GM18498 (cell line): ENCODE measurements at regions not wholly inside any gene's neighbourhood (a gene's known extent, or its start where the extent isn't known, plus 50 kb on each side); places are given as distances from the start of the nearest gene placed in this dataset.
"Not testable (repeated sequence)": the region's sequence is repeated elsewhere in the genome, so short reads cannot be mapped to it uniquely, and the experiment has no call there.

Experiments used
- ATAC-seq: cut with Tn5 transposase; IDR thresholded peaks from one replicate; pipeline ENCODE4 v1.9.1; 2021; ENCODE audit warnings: mild to moderate bottlenecking, moderate library complexity; ENCODE audit not compliant: unreplicated experiment

- no peak for ATAC-seq
Measured at GRCh38 chr21:22253761-22254160, 1255.6 kb downstream of the NCAM2 start.

GRCh38 chr21:22258821-22259220 is 1260.6 kb downstream of the NCAM2 start:
- ATAC-seq: no peak

- ATAC-seq: no peak
Measured at GRCh38 chr21:22260274-22260673, 1262.1 kb downstream of the NCAM2 start.

- ATAC-seq: no peak
Measured at GRCh38 chr21:22263890-22264289, 1265.7 kb downstream of the NCAM2 start.

DNA sequence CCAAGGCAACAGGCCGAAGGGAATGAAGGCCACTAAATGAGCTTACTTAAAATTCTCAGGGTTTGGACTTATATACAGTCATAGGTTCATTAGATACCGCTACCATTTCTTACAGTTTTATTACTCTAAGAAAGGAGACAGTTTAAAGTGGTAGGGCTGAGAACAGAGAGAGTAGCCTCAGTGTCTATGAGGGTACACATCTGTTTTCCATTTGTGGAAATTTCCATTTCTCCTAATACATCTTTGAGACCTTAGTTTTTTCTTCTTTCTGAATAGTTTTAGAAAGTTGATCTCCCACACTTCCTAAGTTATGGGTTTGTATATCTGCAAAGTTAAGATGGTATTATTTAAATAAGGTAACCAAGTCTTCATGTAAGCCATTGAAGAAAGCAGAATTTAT is 1279.1 kb downstream of the NCAM2 start:
- ATAC-seq: no peak

GRCh38 chr21:22278366-22278765 is 1280.2 kb downstream of the NCAM2 start:
- ATAC-seq: no peak

DNA sequence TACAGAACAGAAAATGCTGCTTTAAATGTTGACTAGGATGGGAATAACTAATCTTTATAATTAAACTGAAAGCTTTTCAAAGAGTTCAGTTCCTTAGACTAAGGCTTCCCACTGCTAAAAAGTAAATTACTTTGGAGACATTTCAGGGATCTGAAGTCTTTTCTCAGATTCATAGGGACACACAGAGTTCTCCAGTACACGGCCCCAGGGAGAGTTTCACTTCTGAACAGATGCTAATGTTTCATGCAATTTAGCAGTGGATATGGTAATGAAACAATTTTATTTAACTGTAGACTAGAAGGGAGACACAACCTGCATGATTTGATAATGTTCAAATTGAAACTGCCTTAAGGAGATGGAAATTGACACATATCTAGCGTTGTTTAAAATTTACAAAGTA is 1282.6 kb downstream of the NCAM2 start:
- no peak for ATAC-seq

- ATAC-seq: no peak
Measured at GRCh38 chr21:22288885-22289499, 1290.8 kb downstream of the NCAM2 start.

- ATAC-seq: no peak
Measured at GRCh38 chr21:22292144-22292543, 1293.9 kb downstream of the NCAM2 start.

GRCh38 chr21:22297575-22297974 is 1299.4 kb downstream of the NCAM2 start:
- no peak for ATAC-seq

DNA sequence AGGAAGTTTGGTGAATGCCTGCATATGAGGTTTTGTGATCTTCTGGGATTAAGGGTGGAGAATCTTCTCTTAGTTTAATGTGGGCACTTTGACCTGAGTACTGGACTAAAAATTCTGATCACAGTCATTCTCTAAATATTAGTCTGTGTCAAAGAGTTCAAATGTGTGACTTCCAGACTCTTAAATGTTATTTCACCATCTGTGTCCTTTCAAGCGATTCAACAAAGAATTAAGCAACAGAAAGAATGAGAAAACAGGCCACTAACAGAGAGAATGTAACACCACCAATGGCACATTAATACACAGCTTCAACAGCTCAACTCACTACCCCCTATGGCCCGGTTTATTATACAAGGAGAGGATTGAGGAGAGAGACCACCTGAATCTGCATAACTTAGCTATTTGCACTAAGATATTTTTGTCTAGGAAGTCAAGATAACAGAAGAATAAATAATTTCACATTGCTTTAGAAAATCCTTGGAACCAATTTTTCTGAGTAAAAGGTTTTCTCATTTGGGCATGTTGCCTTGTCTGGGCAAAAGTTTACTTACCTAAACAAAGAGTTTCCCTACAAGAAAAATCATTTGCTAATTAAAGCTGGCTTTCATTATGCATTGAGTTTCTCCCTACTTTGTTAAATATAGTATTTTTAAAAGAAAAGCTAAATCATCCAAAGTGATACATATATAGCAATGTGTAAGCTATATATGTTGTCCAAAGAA is 1313.7 kb downstream of the NCAM2 start:
- no peak for ATAC-seq

DNA sequence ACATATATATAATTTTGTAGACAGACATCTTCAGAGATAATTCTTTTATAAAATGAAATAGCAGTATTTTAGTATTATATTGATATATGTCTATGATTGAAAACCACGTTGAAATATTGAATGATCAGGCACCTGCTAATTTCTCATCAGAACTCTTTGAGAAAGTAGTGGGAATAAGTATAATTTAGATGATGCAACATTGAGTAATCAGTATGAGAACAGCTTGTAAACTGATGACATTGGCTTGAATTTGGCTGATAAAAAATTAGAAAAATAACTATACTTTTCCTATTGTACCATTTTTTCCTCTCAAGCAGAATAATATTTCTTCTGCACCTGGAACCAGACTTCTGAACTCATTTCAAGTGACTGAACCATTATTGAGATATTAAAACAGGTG is 1316.8 kb downstream of the NCAM2 start:
- ATAC-seq: no peak

DNA sequence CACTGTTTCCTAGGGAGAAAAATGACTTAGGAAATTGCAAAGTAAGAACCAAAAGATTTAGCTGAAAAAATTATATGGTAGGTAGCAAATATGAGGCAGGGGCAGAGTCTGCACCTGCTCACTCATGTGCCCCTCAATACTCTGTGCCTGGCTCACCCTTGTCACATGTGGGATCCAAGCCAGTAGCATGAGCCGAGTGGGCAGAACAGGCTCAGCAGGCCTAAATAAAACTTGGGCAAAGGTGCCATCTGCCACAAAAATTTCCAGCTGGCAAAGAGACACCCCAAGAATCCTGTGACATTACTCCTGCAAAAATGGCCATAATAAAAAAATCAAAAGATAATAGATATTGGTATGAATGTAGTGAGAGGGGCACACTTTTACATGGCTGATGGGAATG is 1321.2 kb downstream of the NCAM2 start:
- no peak for ATAC-seq

GRCh38 chr21:22342889-22343288 is 1344.7 kb downstream of the NCAM2 start:
- ATAC-seq: no peak

DNA sequence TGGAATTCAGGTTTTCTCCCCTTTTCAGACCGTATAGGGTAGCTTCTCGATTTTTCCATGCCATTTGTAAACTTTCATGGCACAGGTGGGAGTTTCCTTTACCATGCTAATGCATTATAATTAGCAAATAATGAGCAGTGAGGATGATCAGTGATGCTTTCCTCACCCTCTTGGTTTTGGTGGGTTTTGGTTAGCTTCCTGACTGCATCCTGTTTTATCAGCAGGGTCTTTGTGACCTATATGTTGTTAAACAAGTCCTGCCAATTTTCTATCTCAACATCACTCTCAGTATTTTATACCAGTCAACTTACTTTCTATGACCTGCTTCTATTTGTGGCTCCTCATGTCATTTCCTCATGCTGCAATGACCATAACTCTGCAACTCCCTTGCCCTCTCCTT is 1345.1 kb downstream of the NCAM2 start:
- ATAC-seq: no peak

- ATAC-seq: no peak
Measured at GRCh38 chr21:22343721-22344120, 1345.5 kb downstream of the NCAM2 start.

- no peak for ATAC-seq
Measured at GRCh38 chr21:22345624-22346023, 1347.4 kb downstream of the NCAM2 start.

DNA sequence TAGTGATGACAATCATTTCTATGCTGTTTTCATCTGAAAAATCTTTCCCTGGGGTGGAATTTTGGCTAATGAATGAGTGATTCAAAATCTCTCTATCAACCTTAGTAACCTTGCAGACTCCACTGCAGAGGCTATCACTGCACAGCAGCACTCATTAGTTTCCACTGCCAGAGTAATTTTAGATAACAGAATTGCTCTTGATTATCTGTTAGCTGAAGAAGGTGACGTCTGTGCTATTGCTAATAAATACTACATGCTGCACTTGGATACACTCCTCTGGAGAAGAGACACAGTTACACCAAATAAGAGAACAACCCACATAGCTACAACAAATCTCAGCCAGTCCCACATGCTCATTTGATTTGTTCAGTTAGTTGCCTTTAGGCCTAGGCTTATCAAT is 1348.4 kb downstream of the NCAM2 start:
- ATAC-seq: no peak

DNA sequence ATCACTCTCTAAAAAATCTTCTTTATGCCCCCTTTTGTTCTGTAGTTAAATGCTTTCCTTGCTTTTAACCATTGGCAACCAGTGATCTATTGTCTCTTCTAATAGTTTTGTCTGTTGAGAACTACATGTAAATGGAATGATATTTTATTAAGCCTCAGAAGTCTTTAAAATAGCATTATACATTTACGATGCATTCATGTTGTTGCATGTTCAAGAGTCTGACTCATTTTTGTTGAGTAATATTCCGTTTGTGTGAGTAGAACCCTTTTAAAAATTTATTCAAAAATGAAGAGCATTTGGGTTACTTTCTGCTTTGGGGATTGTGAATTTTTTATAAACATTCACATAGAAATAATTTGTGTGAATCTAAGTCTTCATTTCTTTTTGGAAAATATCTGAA is 1352.9 kb downstream of the NCAM2 start:
- ATAC-seq: no peak

- no peak for ATAC-seq
Measured at GRCh38 chr21:22352088-22352487, 1353.9 kb downstream of the NCAM2 start.

DNA sequence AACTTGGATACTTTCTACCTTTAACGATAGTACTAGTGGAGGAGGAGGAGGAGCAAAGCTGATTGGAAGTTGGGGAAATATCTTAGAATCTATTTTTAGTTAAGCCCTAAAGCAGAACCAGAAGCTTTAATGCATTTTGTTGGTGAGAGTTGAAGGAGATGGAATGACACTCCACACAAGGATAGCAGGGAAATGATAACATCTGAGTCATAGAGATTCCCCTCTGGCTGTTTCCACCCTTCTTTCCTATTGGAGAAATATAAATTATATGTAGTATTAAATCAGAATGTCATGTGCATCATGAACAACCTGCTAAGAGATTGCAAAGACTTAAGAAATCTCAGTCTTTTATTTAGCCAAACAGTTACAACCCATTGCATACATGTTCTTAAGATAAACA is 1357.7 kb downstream of the NCAM2 start:
- no peak for ATAC-seq

- ATAC-seq: no peak
Measured at GRCh38 chr21:22356663-22357062, 1358.5 kb downstream of the NCAM2 start.

DNA sequence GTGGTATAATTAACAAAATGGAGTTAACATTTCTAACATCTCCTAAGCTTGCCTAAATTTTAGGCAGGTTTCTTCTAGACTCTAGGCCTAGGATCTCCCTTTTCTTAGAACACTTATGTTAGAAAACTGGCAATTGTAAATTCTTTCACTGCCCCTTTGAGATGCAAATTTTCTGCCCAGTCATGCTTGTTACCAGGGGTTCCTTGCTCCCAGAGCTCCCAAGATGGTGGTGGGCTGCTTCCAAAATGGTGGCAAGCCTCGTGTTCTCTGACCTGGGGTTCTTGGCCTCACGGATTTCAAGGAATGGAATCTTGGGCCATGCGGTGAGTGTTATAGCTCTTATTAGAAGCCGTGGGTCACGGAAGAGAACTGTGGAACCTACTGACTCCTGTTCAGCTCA is 1361.4 kb downstream of the NCAM2 start:
- not testable (repeated sequence) for ATAC-seq
